Activated CD4-positive, alpha-beta T cell treated with anti-CD3 and anti-CD28 coated beads, Interleukin-2, amount 10 ng/mL, durations not matched to agents 7 days and 5 days (primary cell): ENCODE measurements at regions not wholly inside any gene's neighbourhood (a gene's known extent, or its start where the extent isn't known, plus 50 kb on each side); places are given as distances from the start of the nearest gene placed in this dataset.
"Not testable (repeated sequence)": the region's sequence is repeated elsewhere in the genome, so short reads cannot be mapped to it uniquely, and the experiment has no call there.

ENCODE experiments used
- CTCF ChIA-PET: fragments of 350-600 bp; sonication (Branson Sonifier 250); formaldehyde crosslinking; loops from one replicate; lab custom pipeline; 2021; ENCODE audit warnings: antibody characterized with exemption; lab: Charles Lee
- POLR2A ChIA-PET: fragments of 350-600 bp; sonication (Branson Sonifier 250); formaldehyde crosslinking; loops from one replicate; lab custom pipeline; 2021; ENCODE audit warnings: antibody characterized with exemption; lab: Charles Lee
- DNase-seq: peaks from one replicate; pipeline ENCODE4 v3.0.0-alpha.2; 2020
- H3K27ac Mint-ChIP-seq: one replicate; pipeline ENCODE4 v1.8.0; 2021; ENCODE audit warnings: mild to moderate bottlenecking, moderate library complexity, mixed read lengths
- H3K27me3 Mint-ChIP-seq: one replicate; pipeline ENCODE4 v1.8.0; 2021; ENCODE audit warnings: mixed read lengths
- H3K36me3 Mint-ChIP-seq: one replicate; pipeline ENCODE4 v1.8.0; 2021; ENCODE audit warnings: low read depth, mixed read lengths
- H3K4me1 Mint-ChIP-seq: one replicate; pipeline ENCODE4 v1.8.0; 2021; ENCODE audit warnings: mixed read lengths
- H3K4me3 Mint-ChIP-seq: one replicate; pipeline ENCODE4 v1.8.0; 2021; ENCODE audit warnings: mild to moderate bottlenecking, moderate library complexity, mixed read lengths
- H3K9me3 Mint-ChIP-seq: one replicate; pipeline ENCODE4 v1.8.0; 2021; ENCODE audit warnings: mixed read lengths

DNA sequence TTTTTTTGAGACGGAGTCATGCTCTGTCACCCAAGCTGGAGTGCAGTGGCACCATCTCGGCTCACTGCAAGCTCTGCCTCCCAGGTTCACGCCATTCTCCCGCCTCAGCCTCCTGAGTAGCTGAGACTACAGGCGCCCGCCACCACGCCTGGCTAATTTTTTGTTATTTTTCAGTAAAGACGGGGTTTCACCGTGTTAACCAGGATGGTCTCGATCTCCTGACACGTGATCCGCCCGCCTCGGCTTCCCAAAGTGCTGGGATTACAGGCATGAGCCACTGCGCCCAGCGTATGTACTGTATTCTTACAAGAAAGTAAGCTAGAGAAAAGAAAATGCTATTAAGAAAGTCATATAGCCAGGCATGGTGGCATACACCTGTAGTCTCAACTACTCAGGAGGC lies 84.8 kb upstream of the CMC1 start:
- H3K4me1 Mint-ChIP-seq, H3K36me3 Mint-ChIP-seq, H3K4me3 Mint-ChIP-seq, H3K27me3 Mint-ChIP-seq, H3K27ac Mint-ChIP-seq, POLR2A ChIA-PET, CTCF ChIA-PET, DNase-seq: not testable (repeated sequence)
- H3K9me3 Mint-ChIP-seq: peaks cover 16% of the 10 kb centered on the region

GRCh38 chr3:28171962-28172361 lies 69.5 kb upstream of the CMC1 start:
- peaks cover 23% of the 10 kb centered on the region for H3K36me3 Mint-ChIP-seq
- H3K4me1 Mint-ChIP-seq: peaks cover 16% of the 10 kb centered on the region
- ChIA-PET CTCF (interaction anchor here (0.7 to 0.9 kb wide), 3 partner anchors 29 to 68 kb away, joined by 3 to 4 read pairs (median 3); no protein-coding TSS in a partner anchor), POLR2A (interaction anchor here (0.6 to 0.7 kb wide), 2 partner anchors 10 to 13 kb away, joined by 3 read pairs; no protein-coding TSS in a partner anchor)
- DNase-seq: peak; percentile 15
- peak overlapping the region; percentile 48 for H3K4me3 Mint-ChIP-seq
- H3K9me3 Mint-ChIP-seq: peaks cover 18% of the 10 kb centered on the region
- peaks cover 2% of the 10 kb centered on the region for H3K27me3 Mint-ChIP-seq
- H3K27ac Mint-ChIP-seq: peak overlapping the region; percentile 92

DNA sequence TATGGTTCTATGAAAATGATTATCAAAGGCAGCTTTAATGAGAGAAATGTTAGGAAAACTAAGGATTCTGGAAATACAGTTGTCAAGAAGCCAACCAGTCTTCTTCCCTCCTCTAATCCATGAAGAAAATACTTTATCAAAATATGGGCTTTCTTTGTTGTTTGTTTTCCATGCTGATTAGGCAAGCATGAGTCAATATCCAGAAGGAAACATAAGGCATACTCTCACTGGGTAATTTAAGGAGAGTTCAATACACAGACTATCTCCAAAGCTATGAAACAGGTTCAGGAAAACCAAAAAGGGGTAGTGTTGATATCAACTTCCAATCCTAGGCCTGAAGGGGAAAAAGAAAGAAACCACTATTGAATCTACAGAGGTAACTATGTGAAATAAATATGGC lies 68.7 kb upstream of the CMC1 start:
- POLR2A ChIA-PET: no interaction called here
- Mint-ChIP-seq H3K4me1 (peaks cover 16% of the 10 kb centered on the region), H3K36me3 (peaks cover 23% of the 10 kb centered on the region), H3K4me3 (no peak overlapping the region), H3K27me3 (peaks cover 2% of the 10 kb centered on the region), H3K27ac (peak overlapping the region; percentile 23), H3K9me3 (peaks cover 18% of the 10 kb centered on the region)
- CTCF ChIA-PET: interaction anchor here (0.9 to 1.2 kb wide), 3 partner anchors 20 to 28 kb away, joined by 3 read pairs; no protein-coding TSS in a partner anchor
- DNase-seq: no peak

DNA sequence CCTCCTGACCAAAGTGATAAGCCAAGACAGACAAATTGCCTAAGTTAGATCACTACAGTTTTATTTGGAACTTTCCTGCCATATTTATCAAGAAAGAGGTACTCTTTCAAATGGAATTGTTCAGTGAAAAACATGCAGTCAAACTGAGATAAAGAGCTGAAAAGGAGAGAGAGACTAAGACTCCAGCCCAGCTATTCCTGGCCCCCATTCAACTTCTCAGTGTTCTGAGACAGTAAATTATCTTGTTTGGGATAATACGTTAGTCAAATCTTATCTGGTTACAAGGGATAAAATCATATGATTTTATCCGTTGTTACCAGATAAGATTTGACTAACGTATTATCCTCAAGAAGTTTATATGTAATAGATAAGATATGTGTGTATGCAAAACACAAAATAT lies 67.6 kb upstream of the CMC1 start:
- peaks cover 16% of the 10 kb centered on the region for H3K4me1 Mint-ChIP-seq
- ChIA-PET CTCF (interaction anchor here (0.9 to 1.2 kb wide), 2 partner anchors 19 to 25 kb away, joined by 3 read pairs; no protein-coding TSS in a partner anchor), POLR2A (no interaction called here)
- H3K27ac Mint-ChIP-seq: no peak overlapping the region
- no peak overlapping the region for H3K4me3 Mint-ChIP-seq
- no peak for DNase-seq
- peaks cover 2% of the 10 kb centered on the region for H3K27me3 Mint-ChIP-seq
- H3K36me3 Mint-ChIP-seq: peaks cover 23% of the 10 kb centered on the region
- peaks cover 18% of the 10 kb centered on the region for H3K9me3 Mint-ChIP-seq

DNA sequence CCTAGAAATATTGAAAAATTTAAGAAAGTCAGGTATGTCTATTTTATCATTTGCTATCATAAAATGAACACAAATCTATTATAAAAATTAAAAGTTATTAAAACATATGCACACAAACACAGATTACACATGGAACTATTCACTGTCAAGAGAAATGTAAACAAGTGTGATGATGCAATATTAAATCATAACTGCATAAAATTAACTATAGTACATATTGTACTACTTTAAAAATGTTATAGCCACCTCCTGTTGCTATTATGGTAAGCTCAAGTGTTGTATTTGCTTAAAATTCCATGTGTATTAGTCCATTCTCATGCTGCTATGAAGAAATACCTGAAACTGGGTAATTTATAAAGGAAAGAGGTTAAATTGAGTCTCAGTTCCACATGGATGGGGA lies 54.7 kb upstream of the CMC1 start:
- Mint-ChIP-seq H3K36me3 (peaks cover 1% of the 10 kb centered on the region), H3K27me3 (no peaks in the 10 kb centered on the region), H3K4me3 (no peak overlapping the region), H3K4me1 (no peaks in the 10 kb centered on the region), H3K27ac (no peak overlapping the region), H3K9me3 (peaks cover under 1% of the 10 kb centered on the region)
- POLR2A ChIA-PET: no interaction called here
- no peak for DNase-seq
- CTCF ChIA-PET: no interaction called here

- CTCF ChIA-PET: no interaction called here
- no peak overlapping the region for H3K4me3 Mint-ChIP-seq
- no peaks in the 10 kb centered on the region for H3K4me1 Mint-ChIP-seq
- no peak overlapping the region for H3K27ac Mint-ChIP-seq
- H3K36me3 Mint-ChIP-seq: peaks cover 3% of the 10 kb centered on the region
- H3K9me3 Mint-ChIP-seq: no peaks in the 10 kb centered on the region
- H3K27me3 Mint-ChIP-seq: no peaks in the 10 kb centered on the region
- no peak for DNase-seq
- POLR2A ChIA-PET: no interaction called here
Observed at GRCh38 chr3:28188686-28189085, 52.7 kb upstream of the CMC1 start.

DNA sequence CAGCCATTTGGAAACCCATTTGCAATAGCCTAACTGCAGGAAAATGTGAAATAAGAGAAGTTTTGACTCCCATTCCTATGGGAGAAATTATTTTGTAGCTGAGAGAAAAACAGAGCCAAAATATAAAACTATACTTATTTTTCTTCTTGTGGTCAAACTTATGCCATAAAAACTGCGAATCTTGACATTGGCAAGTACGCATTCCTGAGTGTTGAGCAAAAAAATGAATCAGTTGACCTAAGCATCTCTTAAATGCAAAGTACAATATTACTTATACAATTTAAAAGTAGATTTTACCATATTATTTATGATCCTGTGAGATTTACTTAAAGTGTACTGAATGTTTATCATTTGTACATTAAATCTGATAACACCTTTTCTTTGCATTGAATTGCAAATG lies 50.1 kb upstream of the CMC1 start:
- no peaks in the 10 kb centered on the region for H3K4me1 Mint-ChIP-seq
- DNase-seq: no peak
- no peaks in the 10 kb centered on the region for H3K9me3 Mint-ChIP-seq
- ChIA-PET POLR2A (no interaction called here), CTCF (no interaction called here)
- no peak overlapping the region for H3K27ac Mint-ChIP-seq
- peaks cover 3% of the 10 kb centered on the region for H3K36me3 Mint-ChIP-seq
- H3K4me3 Mint-ChIP-seq: no peak overlapping the region
- no peaks in the 10 kb centered on the region for H3K27me3 Mint-ChIP-seq
